GM19324 (cell line): ENCODE measurements at regions not wholly inside any gene's neighbourhood (a gene's known extent, or its start where the extent isn't known, plus 50 kb on each side); places are given as distances from the start of the nearest gene placed in this dataset.
"Not testable (repeated sequence)": the region's sequence is repeated elsewhere in the genome, so short reads cannot be mapped to it uniquely, and the experiment has no call there.

ENCODE experiments used
- ATAC-seq: cut with Tn5 transposase; IDR thresholded peaks from one replicate; pipeline ENCODE4 v1.9.1; 2021; ENCODE audit warnings: mild to moderate bottlenecking, moderate library complexity; ENCODE audit not compliant: unreplicated experiment, low FRiP score

DNA sequence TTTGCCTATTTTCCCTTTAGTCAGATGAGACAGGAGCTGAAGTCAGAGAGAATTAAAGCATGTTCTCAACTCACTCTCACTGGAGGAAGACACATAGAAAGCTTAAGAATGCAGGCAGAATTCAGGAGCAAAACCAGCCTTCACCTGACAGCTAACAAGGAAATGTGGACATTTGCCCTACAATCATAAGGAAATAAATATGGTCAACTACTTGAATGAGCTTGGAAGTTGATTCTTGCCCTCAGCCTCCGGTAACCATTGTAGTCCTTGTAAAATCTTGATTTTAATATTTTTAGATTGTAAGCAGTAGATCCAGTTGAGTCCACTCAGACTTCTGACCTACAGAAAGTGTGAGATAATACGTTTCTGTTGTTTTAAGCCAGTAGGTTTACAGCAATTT lies 752.5 kb upstream of the ZWINT start:
- ATAC-seq, result no peak

GRCh38 chr10:57102236-57102635 lies 741.2 kb upstream of the ZWINT start:
- no peak for ATAC-seq

DNA sequence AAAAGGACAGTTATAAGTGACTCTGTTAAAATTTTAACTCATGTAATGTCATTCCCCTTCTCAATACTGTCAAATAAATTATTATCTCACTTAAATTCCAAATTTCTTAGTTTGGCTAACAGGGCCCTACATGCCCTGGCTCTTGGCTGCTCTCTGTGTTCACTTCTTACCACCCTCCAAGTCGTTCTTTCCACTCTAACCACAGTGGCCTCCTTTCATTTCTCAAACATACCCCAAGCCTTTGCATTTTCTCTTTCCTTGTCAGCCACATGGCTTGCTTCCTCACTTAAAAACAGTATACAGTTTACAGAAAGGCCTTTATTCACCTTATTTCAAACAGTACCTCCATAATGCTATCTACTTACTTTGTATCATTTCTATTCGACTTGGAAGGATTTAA lies 737.1 kb upstream of the ZWINT start:
- ATAC-seq, result peak; percentile 87

DNA sequence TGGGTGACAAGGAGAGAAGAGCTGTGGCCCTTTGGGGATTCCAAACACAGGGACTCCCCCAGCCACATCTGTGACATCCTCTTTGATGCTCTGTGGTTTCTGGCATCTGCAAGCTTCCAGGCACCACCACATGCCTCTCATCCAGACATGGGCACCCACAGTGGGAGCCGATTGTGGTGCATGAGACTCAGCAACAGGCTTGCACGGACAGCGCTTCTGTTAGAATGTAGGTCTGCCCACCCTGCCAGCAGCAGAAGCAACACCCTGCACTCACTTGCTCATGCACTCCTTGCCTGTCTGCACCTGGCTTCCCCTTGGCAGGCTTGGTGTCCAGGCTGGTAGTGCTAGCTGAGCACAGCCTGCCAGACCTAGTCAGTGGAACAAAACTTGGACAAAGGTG lies 735.0 kb upstream of the ZWINT start:
- ATAC-seq, result no peak

DNA sequence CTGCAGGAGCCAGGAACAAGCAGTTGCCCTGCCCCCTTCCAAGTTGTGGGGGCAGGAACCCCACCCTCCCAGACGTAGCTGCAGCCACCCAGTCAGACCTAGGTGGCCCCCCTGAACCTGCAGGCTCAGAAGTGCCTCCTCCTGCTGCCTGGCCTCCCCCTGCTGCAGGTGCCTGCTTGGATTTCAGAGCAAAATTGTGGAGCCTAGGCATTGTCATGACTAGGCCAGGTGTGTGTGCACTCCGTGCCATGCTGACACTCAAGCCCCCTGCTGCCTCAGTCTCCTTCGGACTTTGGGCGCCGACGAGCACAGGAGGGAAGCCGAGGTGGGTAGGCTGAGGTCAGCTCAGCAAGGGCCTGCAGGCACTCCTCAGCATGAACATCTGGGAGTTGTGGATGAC lies 733.9 kb upstream of the ZWINT start:
- ATAC-seq, result no peak

DNA sequence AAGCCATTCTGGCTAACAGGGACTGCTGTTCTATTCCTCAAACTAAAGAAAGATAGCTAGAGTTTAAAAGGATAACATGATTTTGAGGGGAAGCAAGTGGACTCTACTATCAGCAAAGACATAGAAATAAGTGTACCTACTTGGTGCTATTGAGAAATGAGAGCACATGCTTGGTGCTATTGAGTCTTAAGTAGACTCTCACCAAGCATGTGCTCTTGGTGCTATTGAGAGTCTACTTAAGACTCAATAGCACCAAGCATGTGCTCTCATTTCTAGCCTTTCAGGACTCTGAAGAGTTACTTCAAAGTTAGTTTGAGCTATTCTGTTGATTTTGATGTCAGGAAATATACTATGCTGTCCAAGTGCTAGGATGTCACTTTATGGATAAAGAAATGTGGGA lies 733.0 kb upstream of the ZWINT start:
- no peak for ATAC-seq

DNA sequence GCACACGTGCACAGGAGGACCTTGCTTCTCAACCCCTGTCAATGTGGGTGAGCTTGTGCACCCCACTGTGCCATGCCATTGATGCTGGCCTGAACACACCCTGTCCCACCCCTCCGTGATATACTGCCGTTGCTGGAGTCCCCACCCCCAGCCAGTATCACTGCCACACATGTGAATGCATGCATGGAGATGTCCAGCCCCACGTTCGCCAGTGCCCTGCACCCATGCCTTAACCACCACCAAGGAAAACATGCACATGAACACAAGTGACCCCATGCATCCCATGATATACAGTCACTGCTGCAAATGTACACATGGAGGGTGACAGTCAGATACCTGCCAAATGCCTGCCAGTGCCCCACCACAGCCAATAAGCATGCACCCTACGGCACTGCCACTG lies 692.5 kb upstream of the ZWINT start:
- ATAC-seq, result no peak

- no peak for ATAC-seq
Measured at GRCh38 chr10:57049096-57049495, 688.0 kb upstream of the ZWINT start.

GRCh38 chr10:57038531-57038930 lies 677.5 kb upstream of the ZWINT start:
- no peak for ATAC-seq

DNA sequence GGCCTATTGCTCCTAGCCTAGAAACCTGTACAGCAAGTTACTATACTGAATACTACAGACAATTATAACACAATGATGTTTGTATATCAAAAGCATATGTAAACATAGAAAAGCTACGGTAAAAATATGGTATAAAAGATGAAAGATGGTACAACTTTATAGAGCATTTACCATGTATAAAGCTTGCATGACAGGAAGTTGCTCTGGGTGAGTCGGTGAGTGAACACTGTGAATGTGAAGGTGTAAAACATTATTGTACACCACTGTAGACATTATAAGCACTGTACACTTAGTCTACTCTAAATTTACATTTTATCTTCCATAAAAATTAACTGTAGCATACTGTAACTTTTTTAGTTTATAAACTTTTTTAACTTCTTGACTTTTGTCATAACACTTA lies 674.3 kb upstream of the ZWINT start:
- no peak for ATAC-seq

DNA sequence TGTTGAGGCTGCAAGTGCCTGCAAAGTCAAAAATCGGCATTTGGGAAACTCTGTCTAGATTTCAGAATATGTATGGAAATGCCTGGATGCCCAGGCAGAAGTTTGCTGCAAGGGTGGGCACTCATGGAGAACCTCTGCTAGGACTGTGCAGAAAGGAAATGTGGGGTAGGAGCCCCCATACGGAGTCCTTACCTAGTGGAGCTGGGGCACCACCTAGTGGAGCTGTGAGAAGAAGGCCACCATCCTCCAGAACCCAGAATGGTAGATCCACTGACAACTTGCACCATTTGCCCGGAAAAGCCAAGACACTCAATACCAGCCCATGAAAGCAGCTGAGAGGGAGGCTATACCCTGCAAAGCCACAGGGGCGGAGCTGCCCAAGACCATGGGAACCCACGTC lies 671.2 kb upstream of the ZWINT start:
- ATAC-seq, result not testable (repeated sequence)

DNA sequence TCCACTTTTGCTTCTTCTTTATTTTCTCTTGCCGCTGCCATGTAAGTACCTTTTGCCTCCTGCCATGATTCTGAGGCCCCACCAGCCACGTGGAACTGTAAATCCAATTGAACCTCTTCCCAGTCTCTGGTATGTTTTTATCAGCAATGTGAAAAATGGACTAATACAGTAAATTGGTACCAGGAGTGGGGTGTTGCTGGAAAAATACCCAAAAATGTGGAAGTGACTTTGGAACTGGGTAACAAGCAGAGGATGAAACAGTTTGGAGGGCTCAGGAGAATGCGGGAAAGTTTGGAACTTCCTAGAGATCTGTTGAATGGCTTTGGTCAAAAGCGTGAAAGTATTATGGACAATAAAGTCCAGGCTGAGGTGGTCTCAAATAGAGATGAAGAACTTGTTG lies 670.3 kb upstream of the ZWINT start:
- no peak for ATAC-seq

DNA sequence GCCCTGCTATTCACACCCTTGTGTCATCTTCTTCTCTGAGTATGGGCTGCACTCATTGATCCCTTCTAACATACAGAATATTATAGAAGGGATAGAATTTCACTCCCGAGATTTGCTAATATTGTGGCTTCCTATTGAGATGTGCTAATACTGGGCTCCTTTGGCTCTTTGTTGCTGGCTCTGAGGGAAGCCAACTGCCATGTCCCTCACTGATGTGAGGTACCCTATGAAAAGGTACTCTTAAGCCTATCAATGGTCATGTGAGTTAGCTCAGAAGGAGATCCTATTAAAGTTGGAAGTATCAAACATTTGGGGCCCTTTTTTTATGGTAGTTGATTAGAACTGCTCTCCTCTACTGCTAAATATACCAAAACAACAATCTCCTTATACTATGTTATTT lies 665.2 kb upstream of the ZWINT start:
- no peak for ATAC-seq

- ATAC-seq, result no peak
Measured at GRCh38 chr10:57023626-57024025, 662.6 kb upstream of the ZWINT start.

- ATAC-seq, result no peak
Measured at GRCh38 chr10:57018452-57018851, 657.4 kb upstream of the ZWINT start.

GRCh38 chr10:57017356-57018037 lies 656.4 kb upstream of the ZWINT start:
- ATAC-seq, result no peak

DNA sequence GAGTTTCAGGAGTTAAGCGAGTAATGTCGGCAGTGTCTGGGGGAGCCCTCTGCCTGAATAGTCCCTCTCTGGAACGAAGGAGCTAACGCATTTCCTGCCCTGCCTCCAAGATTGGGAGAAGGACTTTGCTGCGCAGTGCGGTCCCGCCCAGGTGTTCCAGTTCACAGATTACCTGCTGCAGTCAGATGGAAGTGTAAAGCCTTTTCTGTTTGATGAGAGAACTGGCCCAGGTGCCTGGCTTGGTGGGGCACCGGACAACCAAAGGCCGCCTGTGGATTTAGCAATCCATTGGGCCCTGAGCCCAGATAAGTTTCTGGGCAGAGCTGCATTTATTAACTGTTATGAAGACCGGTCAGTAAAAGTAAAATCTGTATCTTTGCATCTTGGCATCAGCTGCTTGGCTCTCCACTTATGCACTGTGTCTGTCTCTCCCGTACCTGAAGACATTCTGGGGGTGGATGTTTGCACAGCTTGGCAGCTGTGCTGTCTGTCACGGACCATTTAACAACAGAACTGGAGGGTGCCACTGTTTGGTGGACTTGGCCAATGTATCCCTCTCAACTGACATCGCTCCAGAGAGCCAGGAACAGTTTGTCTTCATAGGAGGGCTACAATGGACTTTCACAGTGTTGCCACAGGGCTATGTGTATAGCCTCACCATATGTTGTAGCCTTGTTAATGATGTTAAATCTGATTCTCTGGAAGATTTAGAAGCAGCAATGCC lies 654.7 kb upstream of the ZWINT start:
- no peak for ATAC-seq

- no peak for ATAC-seq
Measured at GRCh38 chr10:57015187-57015586, 654.1 kb upstream of the ZWINT start.

- ATAC-seq, result no peak
Measured at GRCh38 chr10:57014758-57015157, 653.7 kb upstream of the ZWINT start.

GRCh38 chr10:57008189-57008588 lies 647.1 kb upstream of the ZWINT start:
- ATAC-seq, result no peak

DNA sequence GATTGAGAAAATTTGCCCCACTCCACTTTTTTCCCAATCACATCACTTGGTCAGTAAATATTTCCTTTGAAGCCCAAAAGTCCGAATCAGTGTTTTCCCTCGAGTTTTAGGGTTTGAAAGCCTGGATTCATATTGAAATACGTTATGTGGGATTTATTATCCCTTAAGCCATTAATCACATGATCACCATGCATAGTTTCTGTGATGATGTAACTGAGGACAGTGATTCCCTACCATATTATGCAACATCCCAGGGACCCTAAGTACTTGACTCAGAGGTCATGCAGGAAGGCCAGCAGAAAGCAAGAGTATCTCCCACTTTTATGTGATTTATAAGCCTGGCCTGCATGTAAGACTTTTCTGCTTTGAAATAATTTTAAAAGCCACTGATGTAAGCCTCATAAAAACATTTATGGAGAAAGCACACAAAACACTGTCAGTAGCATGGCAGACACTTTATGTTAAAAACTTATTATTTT lies 630.6 kb upstream of the ZWINT start:
- ATAC-seq, result no peak

GRCh38 chr10:56975513-56975912 lies 614.5 kb upstream of the ZWINT start:
- no peak for ATAC-seq
